GM12874 (cell line): ENCODE measurements at regions not wholly inside any gene's neighbourhood (a gene's known extent, or its start where the extent isn't known, plus 50 kb on each side); places are given as distances from the start of the nearest gene placed in this dataset.

Experiments
- TF ChIP-seq, protein P1 (sequence below): IDR thresholded peaks from 2 replicates; pipeline ENCODE4 v1.5.1; 2011; ENCODE audit warnings: low read depth, mild to moderate bottlenecking, control low read depth, low read length, moderate library complexity; ENCODE audit not compliant: insufficient read depth

DNA sequence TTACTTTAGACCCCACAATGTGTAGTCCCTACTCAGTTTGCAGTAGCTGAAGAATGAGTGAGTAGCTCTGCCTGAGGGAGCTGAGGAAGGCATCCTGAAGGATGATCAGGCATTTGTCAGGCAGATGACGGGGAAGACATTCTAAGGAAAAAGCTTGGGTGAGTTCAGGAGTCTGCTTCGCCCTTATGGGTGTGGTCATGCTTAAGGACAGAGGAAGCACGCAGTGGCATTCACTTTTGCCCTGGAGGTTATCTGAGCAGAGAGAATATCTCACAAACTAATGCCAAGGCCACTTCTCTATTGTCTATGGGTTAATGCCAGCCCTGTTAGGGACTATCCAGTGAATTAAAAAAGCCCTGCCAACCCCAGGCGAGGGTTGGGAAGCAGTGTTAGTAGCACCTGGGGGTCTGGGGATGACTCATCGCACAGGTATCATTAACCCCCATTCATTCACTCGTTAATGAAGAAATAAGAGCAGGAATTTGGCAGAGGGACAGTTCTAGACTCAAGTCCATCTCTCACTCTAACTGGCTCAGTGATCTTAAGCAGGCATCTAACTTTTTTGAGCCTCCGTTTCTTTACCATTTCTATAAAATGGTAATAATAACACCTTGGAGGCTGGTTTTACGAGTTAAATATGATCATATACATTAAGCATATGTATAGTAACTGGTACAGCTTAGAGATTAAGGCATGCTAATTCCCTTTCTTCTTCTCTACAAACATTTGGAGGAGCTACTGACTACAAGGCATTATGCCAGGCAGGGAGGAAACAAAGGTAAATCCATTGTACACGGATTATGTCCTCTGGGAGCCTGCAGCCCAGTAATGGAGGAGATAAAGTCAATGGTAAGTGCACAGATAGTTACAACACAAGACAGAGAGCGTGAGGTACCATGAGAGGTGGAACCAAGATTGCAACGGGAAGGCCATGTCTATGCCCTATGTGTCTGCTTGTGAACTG lies 93.2 kb upstream of the AKIRIN2 start:
- TF ChIP-seq, protein P1, sequence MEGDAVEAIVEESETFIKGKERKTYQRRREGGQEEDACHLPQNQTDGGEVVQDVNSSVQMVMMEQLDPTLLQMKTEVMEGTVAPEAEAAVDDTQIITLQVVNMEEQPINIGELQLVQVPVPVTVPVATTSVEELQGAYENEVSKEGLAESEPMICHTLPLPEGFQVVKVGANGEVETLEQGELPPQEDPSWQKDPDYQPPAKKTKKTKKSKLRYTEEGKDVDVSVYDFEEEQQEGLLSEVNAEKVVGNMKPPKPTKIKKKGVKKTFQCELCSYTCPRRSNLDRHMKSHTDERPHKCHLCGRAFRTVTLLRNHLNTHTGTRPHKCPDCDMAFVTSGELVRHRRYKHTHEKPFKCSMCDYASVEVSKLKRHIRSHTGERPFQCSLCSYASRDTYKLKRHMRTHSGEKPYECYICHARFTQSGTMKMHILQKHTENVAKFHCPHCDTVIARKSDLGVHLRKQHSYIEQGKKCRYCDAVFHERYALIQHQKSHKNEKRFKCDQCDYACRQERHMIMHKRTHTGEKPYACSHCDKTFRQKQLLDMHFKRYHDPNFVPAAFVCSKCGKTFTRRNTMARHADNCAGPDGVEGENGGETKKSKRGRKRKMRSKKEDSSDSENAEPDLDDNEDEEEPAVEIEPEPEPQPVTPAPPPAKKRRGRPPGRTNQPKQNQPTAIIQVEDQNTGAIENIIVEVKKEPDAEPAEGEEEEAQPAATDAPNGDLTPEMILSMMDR, result no peak

DNA sequence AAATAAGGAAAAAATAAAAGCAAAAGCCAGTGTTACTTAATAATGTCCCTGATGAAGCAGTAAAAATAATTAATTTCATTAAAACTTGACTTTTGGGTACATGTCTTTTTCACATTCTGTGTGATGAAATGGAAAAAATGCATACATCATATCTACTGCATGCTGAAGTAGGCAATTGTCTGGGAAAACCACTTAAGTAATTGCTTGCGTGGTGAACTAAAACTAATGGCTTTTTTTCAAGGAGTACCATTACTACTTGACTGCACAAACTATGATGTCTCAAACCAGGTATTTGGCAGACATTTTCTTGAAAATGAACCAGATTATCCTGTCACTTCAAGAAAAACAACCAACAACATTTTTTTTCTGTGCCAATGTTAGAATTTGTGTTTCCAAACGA lies 91.3 kb upstream of the AKIRIN2 start:
- TF ChIP-seq, protein P1, result no peak

DNA sequence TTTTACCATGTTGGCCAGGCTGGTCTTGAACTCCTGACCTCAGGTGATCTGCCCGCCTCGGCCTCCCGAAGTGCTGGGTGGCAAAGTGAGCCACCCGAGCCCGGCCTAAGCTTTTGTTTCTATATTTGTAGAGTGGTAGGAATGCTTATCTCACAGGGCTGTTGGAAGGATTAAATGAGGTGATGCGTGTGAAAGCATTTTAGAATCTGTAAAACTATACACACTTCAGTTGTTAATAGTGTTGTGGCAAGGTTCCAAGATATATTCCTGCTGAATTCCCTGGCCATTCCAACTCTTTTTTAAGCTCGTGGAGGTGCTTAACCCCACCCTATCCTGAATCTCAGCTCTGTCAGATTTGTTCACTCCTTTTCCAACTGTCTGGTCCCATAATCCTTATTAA lies 89.9 kb upstream of the AKIRIN2 start:
- TF ChIP-seq, protein P1, result no peak

DNA sequence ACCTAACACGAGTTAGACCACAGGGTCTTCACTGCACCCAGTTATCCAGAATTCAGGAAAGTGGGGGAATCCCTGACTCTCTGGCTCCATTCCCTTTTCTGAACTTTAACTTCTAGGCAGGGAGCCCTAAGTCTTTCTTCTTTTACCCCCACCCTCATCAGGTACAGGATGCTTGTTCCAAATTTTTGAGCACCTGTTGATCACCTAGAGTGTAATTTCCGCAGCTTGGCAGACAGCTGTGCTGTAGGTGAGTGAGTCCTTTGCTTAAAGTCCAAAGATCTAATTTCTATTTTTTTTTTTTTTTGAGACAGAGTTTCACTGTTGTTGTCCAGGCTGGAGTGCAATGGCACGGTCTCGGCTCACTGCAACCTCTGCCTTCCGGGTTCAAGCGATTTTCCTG lies 89.5 kb upstream of the AKIRIN2 start:
- TF ChIP-seq, protein P1, result no peak

DNA sequence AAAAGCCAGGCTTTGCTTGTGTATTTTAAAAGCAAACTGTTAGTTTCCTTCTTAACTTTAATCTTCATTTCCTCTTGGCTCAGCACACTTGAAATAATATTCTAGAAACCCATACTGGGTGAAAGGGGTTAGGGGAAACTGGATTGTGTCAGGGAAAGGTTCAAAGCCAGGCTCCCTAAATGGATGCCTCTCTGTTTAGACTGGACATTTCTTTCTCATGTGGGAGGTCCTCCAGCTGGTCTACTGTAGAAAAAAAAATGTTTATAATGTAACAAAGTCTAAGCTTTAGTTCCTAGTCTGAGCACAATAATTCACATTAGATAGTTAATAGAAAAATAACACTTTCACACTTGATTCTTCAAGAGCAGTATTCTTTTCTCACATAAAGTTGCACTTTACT lies 89.0 kb upstream of the AKIRIN2 start:
- TF ChIP-seq, protein P1, result no peak

DNA sequence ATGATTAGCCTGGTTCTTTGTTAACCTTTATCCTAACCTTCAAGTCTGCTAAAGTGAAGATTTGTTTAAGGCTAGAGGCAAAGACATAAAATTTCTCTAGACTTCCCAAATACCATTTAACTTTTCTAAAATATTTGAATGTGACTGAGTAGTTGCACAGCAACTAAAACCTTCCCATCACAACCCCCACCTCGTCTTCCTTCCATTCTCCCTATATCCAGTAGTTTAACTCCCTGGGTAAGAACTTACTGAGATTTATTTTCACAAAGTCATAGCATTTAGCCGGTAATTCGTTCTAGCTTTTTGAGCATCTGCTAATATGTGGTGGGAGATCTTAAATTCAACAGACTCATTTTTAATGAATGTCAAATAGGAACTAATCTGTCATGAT lies 87.9 kb upstream of the AKIRIN2 start:
- TF ChIP-seq, protein P1, result no peak

DNA sequence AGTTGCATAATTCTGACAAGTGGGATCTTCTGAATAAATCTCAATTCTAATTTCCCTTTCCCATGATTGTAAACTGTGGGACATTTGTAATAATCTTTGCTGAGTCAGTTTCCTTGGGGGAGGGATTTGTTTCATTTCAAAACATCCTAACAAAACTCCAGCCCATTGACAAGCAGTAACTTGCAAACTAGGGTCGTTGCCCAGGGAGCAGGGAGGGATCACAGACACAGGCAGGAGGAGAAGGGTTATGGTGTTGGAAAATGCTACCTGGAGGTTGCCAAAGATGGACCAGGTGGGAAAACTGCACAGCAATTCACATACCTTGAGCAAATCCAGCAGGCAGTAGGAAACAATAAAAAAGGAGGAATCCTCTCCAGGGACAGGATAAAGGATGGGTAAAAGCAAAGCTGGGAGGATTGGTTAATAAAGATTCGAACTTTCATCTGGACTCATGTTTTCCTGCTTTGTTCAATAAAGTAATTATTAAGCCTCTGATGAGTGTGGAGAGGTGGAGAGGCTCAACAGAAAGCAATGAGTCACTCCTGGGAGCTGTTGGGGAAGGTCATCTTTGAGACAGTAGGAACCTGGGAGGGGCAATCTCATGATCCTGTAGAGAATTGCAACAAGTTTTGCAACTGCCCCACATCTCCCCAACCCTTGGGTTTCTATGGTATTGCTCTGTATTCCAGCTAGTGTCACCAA lies 87.3 kb upstream of the AKIRIN2 start:
- TF ChIP-seq, protein P1, result no peak
